MV-4-11 (cell line): ENCODE measurements at regions not wholly inside any gene's neighbourhood (a gene's known extent, or its start where the extent isn't known, plus 50 kb on each side); places are given as distances from the start of the nearest gene placed in this dataset.

Experiments used
- DNase-seq: peaks from one replicate; lab custom pipeline; 2025; lab: John Stamatoyannopoulos, UW

DNA sequence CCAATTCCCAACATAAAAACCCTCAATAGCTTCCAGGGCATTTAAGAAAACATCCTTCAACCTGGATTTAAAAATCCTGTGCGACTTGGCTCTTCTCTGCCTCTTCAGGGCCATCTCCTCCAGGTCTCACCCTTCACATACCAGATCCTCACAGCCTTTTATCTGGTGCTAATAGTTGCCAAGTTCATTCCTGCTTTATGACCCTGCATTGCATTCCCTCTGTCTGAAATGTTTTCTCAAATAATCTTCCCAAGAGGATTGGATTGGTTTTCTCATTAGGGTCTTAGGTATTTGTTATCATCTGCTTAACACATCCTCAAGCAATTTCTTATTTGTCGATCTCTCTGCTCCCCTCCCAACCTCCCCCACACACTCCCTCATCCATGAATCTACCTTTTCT lies 832.0 kb downstream of the GALC start:
- no peak for DNase-seq

DNA sequence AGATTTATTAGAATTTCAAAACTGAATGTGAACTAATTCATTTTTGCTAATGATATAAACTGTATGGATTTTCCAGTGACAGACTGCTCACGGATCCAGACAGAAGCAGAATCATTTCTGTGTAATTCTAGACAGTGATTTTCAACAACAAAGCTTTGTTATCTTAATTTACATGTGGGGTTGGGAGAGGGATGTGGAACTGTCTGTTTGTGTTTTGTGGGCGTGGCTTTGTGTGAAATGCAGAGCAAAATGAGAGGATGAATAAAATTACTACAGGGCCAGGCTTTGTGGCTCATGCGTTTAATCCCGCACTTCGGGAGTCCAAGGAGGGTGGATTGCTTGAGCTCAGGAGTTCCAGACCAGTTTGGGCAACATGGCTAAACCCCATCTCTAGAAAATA lies 834.7 kb downstream of the GALC start:
- DNase-seq = no peak

DNA sequence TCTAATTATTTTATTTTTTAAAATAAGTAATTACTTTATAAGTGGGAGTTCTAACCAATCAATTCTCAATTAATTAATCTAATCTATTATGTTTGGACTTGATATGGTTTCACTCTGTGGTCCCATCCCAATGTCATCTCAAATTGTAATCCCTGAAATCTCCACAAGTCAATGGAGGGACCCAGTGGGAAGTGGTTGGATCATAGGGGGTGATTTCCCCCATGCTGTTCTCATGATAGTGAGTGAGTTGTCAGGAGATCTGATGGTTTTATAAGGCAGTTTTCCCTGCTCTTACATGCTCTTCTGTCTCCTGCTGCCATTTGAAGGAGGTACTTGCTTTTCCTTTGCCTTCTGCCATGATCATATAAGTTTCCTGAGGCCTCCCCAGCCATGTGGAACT lies 836.1 kb downstream of the GALC start:
- DNase-seq = no peak

DNA sequence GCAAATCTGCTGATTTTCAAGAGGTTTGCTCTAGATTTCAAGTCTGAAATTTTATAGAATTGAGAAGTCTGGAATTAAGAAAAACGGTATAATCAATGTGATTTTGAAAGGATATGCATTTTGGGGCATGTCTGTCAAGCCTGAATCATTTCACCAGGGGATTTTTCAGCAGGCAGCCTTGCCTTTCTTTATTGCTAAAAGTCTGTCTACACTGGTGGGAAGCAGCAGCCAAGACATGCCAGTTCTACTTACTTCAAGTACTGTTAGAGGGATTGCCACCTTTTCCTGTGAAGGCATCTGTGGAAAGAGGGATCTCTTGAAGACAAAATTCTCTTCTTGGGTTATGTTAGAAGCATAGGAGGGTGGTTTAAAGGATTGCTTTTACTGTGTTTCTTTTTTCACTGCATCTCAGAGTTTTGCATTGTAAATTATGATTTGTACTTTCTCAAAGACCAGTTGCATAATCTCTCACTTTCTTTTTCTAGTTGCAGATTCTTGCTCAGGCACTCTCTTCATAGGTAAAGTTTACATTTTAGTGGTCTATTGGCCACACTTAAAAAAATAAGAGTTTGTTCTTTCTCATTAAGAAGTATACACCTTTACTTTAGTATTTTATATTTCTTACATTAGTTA lies 837.0 kb downstream of the GALC start:
- no peak for DNase-seq

DNA sequence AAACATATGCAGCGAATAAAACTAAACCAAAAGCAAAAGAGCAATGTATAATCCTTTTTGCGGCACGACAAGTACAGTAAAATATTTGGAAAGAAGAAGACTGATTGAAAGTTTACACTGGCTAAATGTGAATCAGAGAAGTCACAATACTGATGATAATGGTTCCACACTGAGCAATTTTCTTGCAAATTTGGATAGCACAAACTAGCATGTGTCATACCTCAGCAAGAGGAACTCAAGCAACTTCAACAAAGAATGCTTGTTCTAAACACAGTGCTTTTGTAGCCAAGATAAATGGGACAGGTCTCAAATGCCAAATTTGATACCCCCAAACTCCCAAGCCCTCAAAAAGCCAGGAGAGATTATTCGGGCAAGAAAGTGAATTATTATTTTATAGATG lies 839.1 kb downstream of the GALC start:
- no peak for DNase-seq

DNA sequence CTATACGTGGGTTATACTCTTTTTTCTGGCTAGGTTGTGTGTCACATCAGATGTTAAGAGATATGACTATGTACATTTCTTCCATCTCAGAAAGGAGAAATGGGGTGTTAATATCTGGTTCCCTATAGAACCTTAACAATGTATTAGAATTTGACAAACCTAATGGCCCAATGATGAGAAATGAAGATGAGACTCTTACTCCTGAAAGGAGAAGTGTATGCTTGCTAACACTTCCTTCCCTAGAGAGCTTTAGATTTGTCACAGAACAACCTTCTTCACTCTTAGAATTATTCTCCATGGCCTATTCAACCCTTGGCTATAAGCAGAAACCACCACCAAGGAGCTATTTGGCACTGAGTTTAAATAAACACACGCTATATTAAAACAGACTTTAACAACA lies 839.6 kb downstream of the GALC start:
- no peak for DNase-seq

DNA sequence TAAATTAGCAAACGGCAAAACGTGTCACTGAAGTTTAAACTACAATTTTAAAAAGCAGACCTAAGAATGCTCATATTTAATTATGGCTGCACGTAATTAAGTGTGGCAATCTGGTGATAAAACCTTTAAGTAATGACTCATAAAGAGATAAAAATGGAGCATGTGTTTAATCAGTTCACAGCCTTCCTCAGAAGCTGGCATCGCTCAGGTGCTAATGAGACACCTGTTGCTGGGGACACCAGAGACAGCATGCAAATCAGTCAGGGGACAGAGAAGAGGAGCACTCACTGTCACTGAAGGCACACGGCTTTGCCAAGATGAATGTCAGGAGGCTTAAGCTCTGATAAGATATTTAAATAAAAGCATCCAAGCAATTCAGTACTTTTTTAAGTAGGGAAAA lies 840.3 kb downstream of the GALC start:
- no peak for DNase-seq

DNA sequence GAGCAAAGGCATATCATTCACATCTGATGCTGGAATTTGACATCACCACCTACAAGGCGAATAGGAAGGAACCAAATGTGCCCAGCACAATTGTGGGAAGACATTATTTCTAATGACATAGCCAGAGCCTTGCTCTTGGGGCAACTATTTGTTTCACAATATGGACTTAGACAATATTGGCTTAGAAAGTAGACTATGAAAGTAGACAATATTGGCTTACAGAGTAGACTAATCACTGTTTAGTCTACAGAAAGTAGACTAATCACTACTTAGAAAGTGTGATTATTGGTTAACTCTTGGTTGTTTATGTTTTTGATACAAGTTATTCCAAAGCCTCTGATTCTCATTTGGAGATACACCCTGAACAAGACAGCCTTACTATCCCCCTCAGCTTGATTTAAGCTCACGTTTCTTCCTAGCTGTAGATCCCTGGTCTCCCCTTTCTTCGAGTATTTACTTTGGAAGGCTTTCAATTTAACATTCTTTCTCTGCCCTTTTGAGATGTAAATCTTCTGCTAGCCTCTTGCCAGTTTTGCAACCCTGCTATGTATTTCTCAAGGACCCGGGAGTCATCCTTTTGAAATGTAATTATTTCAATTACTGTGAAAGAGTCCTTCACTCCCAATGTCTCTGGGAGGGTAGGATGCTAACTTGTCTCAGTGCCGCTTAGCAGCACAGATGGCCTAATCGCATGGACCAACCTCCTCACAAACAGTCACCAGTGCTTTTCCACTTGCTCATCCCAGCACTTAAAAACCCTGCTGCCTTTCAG lies 843.2 kb downstream of the GALC start:
- DNase-seq = no peak

DNA sequence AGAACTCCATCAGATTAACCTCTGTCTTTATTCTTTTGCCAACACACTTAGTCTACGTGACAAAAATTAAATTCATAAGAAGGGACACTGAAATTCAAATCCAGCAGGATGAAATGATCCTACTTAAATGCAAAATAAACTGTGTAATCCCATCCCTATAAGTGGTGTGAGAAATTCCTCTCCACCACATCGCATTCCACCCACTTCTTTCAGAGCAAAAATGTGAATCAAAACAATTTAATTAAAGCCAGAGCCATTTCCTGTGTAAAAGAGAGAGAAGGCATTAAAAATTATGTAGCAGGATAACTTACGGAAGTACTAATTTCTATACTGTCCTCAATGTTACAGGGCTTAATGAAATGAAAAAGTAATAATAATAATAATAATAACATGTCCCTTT lies 844.3 kb downstream of the GALC start:
- DNase-seq = no peak

DNA sequence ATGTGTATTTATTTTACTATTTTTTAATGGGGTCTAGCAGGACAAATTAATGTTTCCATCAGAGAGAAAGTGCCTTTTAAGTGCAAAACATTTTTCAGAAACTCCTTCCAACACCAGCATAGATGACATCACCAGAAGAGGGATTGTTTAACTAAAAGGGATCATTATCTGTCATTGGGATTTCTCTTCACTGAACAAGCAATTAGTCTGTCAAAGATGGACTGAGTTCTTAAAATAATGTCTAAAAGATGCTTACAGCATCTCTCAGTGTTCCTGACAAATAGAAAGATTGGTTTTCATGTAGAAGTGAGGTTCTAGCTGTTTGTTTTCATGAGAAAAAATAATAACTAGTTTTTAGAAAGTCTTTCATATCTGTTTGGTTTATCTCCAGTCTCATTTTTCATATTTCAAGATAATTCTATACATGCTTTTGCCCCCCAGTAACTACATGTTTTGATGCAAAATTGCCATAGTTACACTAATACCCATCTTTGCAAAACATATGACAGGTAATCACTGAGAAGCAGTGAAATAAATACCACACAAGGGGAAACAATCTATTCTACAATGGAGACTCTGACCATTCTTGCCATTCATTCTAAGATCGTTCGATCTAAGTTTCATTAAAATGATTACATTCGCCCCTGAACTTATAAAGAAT lies 850.3 kb downstream of the GALC start:
- no peak for DNase-seq

DNA sequence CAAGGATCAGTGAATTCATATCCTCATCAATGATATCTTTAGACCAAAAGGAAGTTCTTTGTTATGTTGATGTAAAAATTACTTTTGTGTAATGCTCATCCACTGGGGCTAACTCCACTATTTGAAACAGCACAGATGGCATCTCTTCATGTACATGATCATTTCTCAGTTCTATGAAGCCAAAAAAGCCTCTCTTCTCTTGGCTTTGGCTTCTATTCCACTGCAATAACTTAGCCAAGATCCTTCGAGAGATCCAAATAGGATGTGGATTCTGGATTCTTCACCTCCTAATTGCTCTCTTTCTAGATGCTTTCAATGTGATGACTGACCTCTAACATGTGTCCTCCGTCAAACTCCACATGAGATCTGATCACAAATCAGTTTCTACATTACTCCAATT lies 851.2 kb downstream of the GALC start:
- DNase-seq = no peak

DNA sequence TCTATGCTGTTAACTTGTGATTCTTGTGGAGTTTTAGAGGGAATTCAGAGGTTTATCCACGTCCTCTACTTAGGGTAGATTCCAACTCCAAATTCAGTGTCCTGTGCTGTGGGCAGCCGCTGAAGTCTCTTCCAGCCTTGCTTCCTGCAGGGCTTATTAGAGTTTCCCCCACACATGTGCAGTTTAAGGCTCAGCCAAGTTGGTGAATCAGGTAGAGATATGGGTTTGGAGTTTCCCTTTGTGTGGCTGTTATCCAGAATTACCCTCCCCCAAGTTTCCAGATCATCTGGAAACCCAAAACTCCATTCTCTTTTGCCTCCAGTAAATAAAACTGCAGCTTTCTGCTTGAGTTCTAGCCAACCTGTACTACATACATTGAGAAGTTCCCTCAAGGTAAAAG lies 853.7 kb downstream of the GALC start:
- DNase-seq = no peak

DNA sequence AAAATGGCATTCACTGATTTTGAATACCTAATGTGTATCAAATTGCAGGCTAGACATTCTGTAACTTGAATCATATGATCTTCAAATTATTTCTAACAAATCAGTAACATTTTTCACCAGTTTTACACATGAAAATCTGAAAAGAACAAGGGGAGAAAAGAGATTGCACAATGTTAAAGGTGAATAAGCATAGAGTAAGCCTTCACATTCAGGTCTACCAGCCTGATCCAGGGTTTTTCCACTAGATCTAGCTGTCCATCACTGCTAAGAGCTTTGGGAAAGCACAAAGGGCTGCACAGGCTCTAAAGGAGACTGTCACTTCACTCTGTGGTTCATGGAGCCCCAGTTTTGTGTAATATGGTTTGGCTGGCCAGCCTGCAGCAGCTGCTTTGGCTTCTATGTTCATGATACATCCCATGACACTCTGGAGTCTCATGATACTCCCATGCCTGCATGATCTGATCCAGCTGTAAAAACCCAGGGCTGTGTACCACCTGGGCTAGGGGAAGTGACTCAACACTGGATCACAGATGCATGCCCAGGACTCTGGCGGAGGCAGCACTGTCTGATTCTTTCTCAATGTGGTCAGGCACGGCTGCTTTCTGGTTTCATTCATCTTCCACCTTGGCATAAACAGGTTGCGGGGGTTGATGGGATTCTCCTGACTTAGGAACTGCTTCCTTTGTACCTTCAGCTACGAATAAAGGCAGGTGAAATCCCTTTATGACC lies 859.7 kb downstream of the GALC start:
- no peak for DNase-seq

DNA sequence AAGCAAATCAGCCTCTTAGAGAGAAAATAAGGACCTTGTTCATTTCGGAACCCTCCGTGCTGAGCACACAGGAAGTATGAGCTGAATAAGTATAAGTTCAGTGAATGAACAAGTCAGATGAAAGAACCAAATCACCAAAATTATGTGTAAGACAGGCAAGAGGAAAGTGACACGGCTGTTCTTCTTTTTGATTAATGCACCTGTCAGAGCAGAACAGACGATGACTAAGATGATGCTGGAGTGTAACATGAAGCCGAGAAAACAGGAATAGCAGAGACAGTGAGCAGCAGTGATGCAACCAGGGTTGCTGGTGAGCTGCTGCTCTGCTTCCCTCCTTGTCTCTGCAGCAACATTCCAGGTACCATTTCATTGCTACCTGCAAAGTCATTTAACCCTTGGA lies 861.1 kb downstream of the GALC start:
- no peak for DNase-seq

DNA sequence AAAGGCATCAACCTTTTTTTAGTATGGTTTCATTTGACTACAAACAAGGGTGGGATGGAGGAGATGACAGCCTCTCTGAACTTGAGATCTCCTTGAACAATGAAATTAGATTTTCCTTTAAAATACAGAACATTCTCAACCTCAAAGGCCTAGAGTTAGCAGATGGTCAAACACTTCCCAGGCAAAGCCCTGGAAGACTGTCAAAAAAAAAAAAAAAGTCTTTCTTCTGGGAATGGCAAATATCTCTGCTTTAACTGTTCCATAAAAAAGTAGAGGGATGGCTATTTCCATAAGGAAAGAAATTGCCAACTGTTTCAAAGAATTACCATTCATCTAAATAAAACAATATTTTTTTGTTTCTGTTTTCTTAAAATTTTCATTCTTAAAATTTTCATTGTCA lies 870.8 kb downstream of the GALC start:
- DNase-seq = no peak

DNA sequence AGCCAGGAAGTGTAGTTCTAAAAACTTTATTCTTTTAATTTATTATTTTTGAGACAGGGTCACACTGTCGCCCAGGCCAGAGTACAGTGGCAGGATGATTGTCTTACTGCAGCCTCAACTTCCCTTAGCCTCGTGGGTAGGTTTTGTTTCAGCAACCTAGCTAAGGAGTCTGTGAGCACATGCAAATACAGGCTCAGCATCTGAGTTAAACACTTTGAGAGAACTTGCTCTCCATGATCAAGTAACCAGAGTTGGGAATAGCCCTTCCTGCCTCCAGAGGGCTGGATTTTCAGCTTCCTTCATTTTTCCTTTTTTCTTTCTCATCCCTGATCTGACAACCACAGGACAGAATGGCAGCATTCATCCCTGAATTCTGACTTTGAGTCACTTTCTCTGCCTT lies 871.3 kb downstream of the GALC start:
- no peak for DNase-seq

DNA sequence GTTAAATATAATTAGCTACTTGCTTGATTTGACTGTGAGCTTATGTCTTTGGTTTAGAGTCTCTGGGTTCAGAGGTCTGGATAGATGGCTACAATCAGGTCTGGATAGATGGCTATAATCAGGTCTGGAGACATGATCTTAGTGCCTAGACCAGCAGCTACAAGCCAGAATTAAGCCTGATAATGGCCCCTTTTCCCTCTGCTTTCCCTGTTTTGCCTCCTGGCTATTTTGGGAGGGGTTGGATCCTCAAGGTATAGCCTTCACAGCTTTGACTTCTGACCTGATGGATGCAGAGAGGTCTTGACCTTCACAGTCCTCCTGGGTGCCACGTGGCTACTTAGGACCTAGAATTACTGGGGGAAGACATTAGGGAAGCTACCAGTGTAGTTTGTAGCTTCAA lies 877.7 kb downstream of the GALC start:
- DNase-seq = no peak

DNA sequence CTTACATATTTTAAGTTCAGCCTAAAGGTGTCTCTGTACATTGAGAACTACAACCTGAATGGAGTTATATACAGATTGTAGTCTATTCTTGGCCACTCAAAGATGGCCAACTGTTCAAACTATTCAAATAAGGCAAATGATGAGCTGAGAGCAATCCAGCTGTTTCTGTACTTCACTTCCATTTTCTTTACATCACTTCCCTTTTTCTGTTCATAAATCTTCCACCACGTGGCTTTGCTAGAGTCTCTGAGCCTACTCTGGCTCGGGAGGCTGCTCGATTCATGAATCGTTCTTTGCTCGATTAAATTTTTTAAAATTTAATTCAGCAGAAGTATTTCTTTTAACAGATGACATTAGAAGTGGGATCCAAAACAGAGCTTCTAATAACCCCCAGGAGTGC lies 879.7 kb downstream of the GALC start:
- DNase-seq = no peak

DNA sequence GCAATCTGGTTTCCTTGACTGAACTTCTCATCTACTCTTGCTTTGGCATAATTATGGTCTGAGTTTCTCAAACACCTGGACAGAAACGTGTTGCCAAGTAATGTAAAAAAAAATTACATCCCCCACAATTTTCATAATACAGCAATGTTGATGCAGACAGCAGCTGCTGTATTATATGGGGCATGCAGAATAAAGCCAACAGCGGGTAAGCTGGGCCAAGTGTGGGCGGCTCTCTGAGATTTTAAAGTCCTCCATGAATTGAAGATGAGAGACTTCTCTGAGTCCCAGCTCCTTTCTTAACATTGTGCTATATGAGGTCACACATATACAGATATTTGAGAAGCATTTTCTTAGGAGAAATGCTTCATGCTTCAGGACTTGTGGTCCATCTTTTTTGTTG lies 881.2 kb downstream of the GALC start:
- no peak for DNase-seq

DNA sequence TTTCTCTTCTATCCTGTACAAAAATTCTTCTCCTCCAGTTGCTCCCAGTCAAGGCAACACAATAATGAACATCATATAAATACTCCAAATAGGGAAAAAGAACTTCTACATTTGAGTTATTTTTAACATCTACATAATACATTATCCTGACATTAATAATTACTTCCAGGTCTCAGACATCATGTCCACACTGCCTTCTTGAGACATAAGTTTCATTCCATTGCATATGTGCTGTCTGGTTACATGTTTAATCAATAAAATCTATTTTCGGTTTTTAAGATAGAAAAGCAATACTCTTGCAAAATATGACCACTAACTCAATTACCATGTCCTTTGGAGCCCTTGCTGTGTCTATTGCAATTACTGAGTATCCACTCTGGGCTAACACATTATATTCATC lies 881.9 kb downstream of the GALC start:
- DNase-seq = no peak

DNA sequence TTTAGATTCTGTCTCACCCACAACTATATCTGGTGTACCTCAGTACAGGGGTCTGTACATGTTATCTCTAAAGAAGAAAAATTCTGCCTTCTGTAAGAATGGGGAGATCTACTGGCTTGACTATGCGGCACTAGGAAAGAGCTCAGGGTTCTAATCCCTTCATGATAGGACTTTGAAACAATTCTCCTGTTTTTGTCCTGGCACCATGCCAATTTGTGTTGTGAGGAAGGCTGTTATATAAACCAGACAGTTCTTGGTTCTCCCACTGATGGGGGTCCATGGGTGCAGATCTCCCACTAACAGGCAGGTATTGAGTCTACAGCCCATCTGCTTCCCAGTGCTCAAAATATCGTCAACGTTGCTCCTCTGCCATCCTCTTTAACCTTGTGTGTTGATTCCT lies 883.7 kb downstream of the GALC start:
- DNase-seq = no peak

DNA sequence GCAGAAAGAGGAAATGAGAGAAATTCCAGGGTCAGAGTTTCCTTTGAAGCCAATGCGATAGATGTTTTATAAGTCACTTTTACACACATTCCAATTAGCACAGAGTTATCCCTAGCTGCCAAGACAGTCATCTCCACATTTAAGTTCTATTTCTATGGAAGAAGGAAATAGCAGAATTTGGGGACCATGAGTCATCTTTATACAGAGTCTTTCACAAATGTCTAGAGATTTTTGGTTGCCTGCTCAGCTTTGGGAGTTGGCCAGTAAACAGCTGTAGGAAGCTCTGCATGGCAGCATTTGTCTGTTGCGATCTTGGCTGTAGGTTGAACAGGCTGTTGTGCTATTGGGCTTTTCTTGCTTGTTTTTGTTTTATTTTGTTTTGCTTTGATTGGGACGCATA lies 884.3 kb downstream of the GALC start:
- no peak for DNase-seq

DNA sequence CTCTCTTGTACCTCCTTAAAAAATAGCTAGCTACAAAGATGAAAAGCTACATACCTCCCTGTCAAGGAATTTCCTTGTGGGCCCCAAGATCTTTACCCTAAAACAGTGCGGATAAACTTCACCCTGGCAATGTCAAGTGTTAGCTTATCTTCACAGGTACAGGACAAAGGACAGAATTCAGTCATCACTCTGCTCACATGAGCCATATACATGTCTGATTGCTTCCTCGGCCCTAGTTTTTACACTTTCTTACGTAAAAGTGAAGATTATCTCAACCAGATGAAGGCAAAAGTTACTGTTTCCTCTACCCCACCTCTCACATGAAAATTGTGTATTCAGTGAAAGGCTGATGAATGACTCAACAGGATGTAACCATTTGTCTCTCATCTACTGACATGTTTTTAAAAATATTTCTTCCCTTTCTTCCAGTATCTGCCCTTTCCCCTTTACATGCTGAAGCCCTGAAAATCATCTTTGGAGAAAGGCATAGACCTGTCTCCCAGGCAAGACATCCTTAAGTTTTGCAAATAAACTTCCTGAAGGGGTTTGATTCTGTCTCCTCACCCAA lies 890.1 kb downstream of the GALC start:
- DNase-seq = no peak
